ENCODE measurements at regions not wholly inside any gene's neighbourhood (a gene's known extent, or its start where the extent isn't known, plus 50 kb on each side); places are given as distances from the start of the nearest gene placed in this dataset.
"Not testable (repeated sequence)": the region's sequence is repeated elsewhere in the genome, so short reads cannot be mapped to it uniquely, and the experiment has no call there.

DNA sequence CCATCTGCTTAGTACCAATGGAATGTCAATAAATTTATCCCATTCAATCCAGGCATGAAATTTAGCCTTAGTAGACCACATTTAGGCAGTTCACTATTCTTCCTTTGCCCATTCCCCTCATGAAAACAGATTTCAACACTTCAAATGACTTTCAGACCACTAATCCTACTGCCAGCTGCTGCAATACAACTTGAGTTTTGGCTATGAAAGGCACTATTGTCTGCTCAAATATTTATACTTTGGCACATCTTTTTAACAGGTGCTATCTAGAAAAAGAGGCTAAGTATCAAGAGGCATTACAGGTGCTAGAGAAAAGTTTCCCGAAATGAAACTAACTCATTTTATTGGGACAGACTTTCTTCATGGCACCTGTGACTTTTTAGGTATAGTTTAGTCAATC, 499.8 kb downstream of the C12orf50 start:
- DNase-seq = no peak

DNA sequence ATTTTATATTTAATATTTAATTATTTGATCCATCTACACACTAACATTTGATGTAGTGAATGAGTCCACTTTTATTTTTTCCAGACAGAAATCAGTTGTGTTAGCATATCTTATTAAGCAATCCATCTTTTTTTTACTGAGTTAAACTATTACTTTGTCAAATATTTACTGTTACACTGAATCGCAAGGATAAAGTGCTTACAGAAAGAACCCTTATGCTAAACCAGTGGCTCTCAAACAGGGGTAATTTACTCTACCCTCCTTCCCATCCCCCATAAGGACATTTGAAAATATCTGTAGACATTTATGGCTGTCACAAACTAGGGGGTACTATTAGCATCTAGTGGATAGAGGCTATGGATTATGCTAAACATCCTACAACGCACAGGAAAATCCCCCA, 508.2 kb downstream of the C12orf50 start:
- DNase-seq = no peak

DNA sequence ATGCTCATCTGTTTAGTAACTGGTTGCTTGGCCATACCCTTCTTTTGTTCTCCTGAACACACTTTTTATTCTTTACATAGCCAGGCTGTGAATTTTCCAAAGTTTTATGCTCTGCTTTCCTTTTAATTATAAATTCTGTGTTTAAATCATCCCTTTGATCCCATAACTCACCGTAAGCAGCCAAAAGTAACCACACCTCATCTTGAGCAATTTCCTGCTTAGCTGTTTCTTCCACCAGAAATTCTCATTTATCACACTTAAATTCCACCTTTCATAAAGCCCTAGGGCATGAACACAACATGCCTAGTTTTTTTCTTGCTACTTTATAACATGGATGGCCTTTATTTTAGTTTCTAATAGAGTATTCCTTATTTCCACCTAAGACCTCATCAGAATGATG, 510.7 kb downstream of the C12orf50 start:
- DNase-seq = no peak

DNA sequence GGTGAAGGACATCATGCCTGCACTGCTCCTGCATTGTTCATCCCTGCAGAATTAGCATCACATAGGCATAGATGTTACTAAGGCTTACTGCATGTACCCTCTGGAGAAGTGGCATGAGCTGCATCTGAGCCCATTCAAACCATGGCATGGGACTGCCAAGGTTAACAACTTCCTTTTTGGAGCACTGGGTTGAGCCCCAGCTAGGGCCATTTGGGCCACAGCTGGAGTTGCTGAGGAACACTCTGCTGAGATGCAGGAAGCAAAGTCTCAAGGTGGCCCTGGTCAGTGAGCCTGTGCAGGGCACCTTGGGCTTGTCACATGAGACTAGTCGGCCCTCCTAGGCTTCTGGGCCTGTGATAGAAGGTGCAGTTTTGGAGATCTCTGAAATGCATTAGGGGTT, 511.2 kb downstream of the C12orf50 start:
- no peak for DNase-seq

DNA sequence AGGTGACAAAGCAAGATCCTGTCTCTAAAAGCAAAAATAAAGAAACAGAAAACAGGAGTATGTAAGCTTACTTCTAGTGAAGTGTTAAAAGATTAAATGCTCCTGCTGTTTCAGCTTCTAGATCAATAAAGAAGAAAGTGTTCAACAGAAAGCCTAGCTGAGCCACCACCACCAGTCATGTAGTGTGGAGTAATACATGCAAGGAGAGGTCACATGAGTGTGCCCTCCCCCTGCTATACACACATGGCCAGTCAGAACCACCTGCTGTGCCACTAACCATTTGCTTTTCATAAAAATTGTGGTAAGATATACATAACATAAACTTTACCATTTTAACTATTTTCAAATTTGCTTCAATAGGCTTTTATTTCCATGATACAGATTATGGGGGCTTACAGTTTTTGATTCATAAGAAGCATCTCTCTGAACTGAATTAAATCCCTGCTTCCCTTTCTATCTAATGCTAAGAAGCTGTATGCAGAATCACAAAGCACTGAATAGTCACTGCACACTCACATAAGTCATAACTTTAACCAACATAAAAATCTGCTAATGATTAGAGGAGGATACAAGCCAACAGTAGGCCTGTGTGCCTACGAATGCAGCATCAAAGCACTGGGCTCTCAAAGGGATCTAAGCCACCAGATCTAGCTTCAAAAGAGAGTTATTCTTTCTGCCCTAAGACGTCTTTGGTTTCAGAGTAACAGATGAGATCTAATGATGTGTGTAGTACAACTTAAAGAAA, 515.5 kb downstream of the C12orf50 start:
- no peak for DNase-seq

DNA sequence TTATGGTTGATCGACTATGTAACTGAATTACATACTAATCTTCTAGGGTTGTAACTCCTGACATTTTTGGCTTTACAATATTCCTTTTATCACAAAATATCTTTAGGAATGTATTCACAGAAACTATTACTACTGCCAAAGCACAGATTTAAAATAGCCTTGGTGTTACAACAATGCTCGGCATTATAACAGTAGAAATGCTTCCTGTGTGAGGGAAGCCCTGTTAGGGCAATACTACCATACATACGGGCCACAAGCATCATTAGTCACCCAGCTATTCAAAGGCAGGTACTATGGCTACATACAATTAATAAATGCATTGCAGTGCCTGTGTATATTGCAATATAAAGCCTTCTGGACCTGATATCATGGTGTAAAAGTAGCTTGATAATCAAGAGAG, 517.8 kb downstream of the C12orf50 start:
- DNase-seq = no peak

DNA sequence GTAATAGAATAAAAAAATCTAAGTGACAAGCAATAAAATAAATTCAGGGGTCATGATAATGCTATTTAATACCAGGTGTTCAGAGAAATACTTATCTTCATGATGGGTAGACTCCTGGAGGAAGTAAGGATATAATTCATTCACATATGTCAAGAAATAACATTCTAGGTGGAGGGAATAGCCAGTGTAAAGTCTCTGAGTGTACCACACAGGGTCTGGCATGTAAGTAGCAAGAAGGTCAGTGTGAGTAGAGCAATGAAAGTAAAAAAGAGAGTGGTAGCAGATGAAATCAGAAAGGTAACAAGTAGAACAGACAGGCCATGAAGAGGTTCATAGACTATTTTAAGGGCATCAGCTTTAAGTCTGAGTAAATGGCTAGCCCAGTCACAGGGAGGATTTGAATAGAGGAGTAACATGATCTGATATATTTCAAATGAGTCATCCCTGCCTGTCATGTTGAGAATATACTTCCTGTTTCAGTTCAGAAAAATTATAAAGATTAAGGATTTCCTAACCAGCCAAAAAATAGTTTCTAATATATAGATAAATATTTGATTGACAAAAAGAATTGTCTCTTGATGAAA, 519.9 kb downstream of the C12orf50 start:
- no peak for DNase-seq

DNA sequence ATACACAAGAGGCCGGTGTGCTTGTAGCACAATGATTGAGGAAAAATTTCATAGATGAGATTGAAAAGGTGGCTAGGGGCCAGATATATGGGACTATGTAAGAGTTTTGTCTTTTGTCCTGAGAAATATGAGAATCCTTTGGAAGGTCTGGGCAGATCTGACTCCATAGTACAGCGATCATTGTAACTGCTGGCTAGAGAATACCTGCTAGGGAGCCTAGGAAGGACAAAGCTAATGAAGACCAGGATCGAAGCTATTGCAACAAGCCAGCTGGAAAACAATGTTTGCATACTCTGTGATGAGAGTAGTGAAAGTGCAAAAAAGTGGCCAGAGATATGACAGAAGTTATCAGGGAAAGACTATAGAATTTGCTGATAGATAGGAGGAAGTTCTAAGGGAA, 537.6 kb downstream of the C12orf50 start:
- no peak for DNase-seq

DNA sequence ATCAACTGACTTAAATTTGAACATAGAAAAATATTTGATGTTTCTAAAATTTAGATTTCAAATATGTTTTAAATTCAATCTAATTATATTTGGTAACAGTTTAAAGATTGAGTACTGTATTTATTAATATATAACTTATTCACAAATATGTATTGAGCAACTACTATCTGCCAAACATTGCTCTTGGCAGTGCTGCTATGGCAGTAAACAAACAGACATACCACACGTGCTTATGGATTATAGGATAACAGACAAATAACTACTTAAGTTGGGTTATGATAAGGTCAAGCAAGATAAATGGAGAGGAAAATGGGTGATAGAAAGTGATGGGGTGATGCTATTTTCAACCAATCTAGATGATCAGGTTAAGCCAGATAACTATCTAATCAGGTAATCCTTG, 538.1 kb downstream of the C12orf50 start:
- no peak for DNase-seq

DNA sequence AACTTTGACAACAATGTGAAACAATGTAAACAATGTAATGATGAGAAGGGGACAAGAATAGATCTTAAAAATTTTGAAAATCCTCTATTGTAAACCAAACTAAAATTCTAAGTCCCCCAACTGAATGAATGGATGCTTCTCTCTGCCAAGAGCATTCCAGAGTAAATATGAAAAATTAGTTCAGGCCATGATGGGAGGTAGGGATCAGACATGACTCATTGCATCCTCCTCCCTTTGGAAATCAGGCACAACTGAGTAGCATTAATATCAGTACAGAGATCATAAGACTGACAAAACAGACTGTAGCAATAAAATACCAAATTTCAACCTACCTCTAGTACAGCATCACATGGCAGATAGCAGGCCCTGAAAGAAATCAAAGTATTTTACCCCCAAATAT, 559.9 kb downstream of the C12orf50 start:
- no peak for DNase-seq

DNA sequence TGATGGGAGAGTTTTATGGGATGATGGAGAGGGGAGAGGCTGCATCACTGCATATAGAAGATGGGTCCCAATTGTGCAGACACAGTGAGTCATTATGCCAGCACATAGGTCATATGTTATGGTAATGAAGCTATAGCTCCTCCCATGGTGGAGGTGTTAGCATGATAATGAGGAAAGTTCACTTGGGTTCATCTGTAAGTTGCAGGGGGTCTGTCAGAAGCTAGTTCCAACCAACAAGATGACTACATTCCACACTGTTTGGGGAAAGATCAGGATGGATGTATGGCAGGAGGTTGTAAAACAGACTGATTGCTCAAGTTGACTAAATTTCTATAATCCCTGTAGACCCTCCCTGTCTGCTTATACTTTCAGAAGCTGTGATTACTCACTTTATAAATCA, 561.3 kb downstream of the C12orf50 start:
- no peak for DNase-seq

DNA sequence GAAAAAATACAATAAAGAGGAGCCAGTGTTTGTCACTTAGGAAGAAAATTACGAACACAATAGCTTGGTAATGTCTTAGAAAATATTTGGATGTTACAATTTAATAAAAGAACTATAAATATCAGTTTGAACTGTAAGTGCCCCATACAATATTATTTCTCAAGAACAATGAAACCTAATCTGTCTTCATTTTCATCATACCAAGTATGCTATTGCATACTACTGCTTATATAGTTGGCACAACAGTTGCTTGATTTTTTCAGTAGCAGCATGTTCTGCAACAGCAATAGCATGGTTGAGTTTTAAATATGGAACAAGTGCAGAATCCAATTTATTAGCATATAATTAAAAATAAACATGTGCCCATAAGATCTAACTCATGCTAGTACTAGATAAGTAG, 564.6 kb downstream of the C12orf50 start:
- DNase-seq = no peak

DNA sequence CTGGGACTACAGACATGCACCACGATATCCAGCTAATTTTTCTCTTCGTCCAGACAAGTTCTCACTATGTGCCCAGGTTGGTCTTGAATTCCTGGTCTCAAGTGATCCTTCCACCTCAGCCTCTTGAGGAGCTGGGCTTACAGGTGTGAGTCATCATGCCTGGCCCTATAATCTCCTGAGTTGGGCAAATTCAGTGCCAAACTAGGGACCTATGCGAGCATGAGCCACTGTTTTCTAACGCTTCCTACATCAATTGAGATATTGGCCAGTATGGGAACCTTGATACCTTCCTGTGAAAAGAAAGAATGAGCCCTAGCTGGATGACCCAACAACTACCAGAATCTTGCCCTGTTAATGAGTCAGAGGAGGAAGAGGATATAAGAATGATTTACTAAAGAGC, 585.2 kb downstream of the C12orf50 start:
- DNase-seq = no peak

DNA sequence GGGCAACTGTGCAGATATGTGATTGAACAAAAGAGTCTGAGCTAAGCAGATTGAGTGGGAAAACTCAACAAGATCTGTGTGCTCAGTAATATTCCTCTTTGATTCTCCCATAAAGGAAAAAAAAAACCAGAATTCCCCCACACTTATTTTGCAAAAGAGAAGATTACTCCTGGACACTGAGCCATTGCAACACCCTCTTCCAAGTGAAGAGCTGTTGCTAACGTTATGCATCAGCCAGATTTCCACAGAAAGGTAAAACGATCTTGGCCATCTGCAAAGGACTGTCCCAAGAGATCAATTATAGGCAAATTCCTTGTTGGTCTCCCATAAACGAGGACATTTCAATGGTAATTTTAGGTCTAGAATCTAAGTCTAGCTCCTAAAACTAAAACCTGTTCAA, 587.7 kb downstream of the C12orf50 start:
- DNase-seq = no peak

DNA sequence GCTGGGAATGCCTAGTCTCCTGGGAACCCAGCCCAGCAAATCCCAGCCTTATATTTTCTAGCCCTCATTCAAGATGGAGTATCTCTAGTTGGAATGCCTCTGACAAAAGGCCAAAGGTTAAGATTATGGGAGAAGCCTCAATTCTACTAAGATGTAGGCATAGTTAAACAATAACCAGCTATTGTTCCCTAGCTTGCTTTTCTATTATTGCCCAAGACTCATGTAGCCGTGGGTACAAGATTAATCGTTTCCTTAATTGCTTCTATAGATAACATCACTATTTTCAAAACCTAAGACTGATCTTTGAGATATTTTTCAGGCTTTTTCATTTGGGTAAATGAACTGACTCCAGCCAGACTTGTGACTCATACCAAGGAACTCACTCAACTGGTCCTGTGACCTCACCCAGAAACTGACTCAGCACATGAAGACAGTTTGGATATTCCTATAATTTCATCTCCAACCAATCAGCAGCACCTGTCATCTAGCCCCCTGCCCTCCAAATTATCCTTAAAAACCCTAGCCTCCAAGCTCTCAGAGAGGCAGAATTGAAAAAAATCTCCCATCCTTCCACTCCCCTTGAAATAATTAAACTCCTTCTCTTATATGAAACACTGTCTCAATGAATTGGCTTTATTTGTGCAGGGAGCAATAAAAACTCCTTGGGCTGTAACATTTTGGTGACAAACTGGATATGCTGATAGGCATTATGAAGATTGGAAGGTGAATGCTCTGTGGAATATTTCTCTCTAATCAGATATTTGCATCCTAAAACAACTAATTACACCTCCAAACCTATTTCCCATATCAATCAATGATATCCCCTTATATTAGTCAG, 589.0 kb downstream of the C12orf50 start:
- DNase-seq = peak in 1 of 5 experiments; percentile 11

DNA sequence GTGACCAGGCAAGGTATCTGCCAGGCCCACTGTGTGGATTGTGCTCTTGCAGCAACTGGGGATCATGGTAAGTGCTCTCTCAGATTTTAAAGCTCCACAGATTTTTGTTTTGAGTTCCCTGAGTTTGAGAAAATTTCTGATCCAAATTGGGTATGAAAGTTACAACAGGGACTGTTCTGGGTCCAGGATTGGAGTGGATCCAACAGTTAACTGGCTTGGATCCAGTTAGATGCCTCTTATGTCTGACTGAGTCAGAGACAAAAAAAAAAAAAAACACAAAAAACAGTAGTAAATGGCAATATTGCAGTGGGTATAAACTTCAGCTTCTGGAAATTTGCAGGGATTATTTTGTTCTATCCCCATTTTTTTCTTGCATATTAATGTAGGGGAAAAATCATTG, 598.8 kb downstream of the C12orf50 start:
- no peak for DNase-seq

DNA sequence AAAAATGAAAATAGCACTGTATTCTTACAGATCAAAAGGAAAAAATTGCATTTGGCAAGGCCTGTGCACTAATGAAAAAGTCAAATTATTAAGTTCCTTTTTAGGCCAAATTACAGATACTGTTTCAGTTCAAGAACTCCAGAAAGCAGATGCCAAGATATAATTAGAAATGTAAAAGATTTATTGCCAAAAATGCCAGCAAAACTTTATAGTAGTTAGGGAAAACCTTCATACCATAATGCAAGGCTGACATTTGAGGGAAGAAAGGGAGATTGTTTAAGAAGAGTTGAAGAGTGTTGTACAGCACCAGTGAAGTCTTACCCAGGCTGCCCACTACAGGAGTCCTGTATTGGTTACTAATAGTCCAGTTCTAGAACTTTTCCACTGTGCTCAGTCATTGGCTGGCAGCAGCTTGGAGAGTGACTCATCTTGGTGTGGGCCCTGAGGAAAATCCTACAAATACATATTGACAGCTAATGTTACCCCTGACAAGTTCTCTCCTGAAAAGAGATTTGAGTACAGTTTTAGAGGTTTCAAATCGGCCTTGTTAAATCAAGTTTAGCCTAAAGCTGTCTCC, 600.4 kb downstream of the C12orf50 start:
- DNase-seq = no peak

DNA sequence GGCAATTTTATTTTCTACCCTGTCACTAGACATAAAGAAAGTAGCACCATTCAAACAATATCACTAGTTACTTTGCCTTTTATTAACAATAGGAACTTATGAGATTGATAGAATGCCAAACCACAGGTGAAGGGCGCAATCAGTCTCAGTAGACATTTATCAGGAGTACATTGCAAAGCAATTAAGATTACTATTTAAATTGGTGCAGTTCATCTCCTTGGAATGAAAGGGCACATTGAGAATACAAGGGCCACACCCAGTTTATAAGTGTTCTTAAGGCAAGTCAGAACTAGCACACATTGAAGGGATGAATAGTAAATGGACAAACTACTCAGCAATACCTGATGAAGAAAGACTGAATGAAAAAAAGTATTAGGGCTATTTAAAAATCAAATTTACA, 601.4 kb downstream of the C12orf50 start:
- no peak for DNase-seq

DNA sequence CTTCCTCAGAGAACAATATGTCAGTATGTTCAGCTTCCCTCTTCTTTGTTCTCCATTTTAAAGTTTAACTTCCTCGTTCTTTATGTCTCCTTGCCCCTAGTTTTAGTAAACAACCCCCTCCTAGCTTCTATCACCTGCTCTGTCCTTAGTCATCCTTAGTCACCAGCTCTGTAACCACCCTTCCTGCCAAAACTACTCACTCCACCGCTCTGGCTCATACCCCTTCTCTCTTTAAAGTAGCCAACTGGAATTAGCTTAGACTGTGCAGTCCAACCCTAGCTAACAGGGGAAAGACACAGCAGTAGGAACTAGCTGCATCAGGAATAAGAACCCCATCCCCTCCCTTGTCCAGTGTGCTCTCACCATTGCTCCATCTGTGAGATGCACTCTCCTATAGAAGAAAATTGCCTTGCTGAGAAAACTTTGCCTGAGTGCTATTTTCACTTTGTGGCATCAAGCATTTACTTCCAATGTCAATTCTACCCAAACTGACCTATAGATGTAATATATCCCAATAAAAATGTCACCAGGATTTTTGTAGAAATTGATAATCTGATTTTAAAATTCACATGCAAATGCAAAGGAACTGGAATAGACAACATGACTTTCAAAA, 603.2 kb downstream of the C12orf50 start:
- DNase-seq = no peak

DNA sequence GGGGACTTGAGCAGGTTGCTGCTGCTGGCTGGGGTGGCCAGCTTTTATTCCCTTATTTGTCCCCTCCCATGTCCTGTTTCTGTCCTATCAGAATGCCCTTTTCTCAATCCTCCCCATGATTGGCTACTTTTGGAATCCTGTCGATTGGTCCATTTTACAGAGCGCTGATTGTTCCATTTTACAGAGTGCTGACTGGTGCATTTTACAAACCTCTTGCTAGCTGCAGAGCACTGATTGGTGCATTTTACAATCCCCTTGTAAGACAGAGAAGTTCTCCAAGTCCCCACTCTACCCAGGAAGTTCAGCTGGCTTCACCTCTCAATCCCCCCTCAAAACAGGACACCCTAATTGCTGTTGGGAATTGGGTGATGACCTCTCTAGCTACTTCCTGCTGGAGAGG, 608.0 kb downstream of the C12orf50 start:
- DNase-seq = not testable (repeated sequence)

DNA sequence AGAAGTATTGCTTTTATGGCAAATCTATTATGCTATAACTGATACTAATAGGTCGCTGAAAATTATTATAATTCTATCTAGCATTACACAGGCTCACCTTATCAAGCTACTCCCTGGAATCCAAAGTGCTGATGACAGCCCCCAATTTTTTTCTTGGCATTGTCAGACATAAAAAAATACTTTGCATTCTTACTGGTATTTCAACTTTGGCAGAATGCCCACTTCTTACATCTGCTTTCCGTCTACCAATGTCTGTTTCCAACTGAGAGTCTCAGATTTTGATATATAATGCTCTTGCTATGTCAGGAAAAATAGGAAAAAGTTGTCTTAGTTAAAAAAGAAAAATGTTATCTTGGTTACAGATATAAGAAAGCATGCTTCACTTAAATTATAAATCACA, 615.4 kb downstream of the C12orf50 start:
- no peak for DNase-seq

DNA sequence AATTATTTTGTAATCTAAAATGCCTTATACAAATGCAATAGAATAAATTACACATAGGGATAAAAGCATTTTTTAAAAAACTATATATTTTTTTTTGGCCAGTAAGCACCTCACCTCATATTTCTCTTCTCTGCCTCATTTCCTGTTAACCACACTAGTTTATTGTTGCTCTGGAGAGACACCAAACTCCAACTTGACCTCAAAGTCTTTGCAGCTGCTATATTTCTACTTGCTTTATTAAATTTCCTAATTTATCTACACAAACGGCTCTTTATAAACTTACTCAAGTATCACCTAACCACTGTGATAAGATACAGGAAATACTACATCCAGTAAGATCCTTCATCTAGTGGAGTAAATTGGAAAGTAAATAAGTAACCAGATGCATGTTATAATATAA, 622.3 kb downstream of the C12orf50 start:
- no peak for DNase-seq

DNA sequence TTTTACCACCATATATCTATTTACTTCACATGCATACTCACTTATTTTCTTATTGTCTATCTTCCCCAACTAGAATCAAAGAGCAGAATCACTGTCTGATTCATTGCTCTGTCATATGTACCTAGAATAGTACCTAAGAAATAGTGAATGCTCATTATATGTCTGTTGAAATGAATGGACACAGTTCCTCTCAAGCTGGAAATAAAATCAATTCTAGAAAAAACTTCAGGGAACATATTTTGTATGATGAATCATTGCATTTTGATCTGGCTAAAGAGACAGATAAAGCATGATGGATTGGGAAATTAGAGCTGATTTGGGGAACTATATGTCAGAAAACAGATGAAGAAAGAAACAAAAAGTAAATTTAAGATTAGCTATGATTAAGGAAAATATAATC, 623.3 kb downstream of the C12orf50 start:
- DNase-seq = no peak

All from T-helper 2 cell (primary cell).